Astrocyte (in vitro differentiated cells and primary cell): ENCODE measurements at regions not wholly inside any gene's neighbourhood (a gene's known extent, or its start where the extent isn't known, plus 50 kb on each side); places are given as distances from the start of the nearest gene placed in this dataset.

Experiments used
- DNase-seq: peaks from one replicate; pipeline ENCODE4 v3.0.0-alpha.2; 2010; ENCODE audit warnings: low read depth
- FAIRE-seq: peaks from 2 replicates; lab custom pipeline; 2011; peaks lifted over from hg19 to GRCh38; lab: Jason Lieb, UNC
- H2AFZ ChIP-seq: 2 replicates; pipeline ENCODE4 v1.6.0; 2012; ENCODE audit warnings: low read depth, low read length, inconsistent platforms
- H3K27ac ChIP-seq: 2 replicates; pipeline ENCODE4 v1.5.1; 2011; ENCODE audit warnings: low read depth, low read length, inconsistent platforms
- H3K27me3 ChIP-seq: 2 replicates; pipeline ENCODE4 v1.6.0; 2011; ENCODE audit warnings: low read length, inconsistent platforms; ENCODE audit not compliant: insufficient read depth
- H3K36me3 ChIP-seq: 2 replicates; pipeline ENCODE4 v1.5.1; 2011; ENCODE audit warnings: low read length, inconsistent platforms; ENCODE audit not compliant: insufficient read depth
- H3K4me1 ChIP-seq: 2 replicates; pipeline ENCODE4 v1.5.1; 2011; ENCODE audit warnings: low read length, inconsistent platforms; ENCODE audit not compliant: insufficient read depth
- H3K4me2 ChIP-seq: 2 replicates; pipeline ENCODE4 v1.6.0; 2012; ENCODE audit warnings: low read length, inconsistent platforms
- H3K4me3 ChIP-seq: 2 replicates; pipeline ENCODE4 v1.5.1; 2011; ENCODE audit warnings: low read depth, mild to moderate bottlenecking, low read length, inconsistent platforms; ENCODE audit not compliant: insufficient read depth
- H3K79me2 ChIP-seq: 2 replicates; pipeline ENCODE4 v1.6.0; 2012; ENCODE audit warnings: mild to moderate bottlenecking, low read length, inconsistent platforms; ENCODE audit not compliant: insufficient read depth
- H3K9ac ChIP-seq: 2 replicates; pipeline ENCODE4 v1.6.0; 2012; ENCODE audit warnings: mild to moderate bottlenecking, low read length, inconsistent platforms
- H3K9me3 ChIP-seq: 2 replicates; pipeline ENCODE4 v1.5.1; 2012; ENCODE audit warnings: low read depth, mild to moderate bottlenecking, low read length, inconsistent platforms; ENCODE audit not compliant: insufficient read depth
- H4K20me1 ChIP-seq: 2 replicates; pipeline ENCODE4 v1.6.0; 2012; ENCODE audit warnings: low read length, inconsistent platforms; ENCODE audit not compliant: insufficient read depth
- H3K27ac Mint-ChIP-seq: one replicate; pipeline ENCODE4 v1.8.0; 2021; ENCODE audit warnings: mild to moderate bottlenecking, mixed read lengths; ENCODE audit not compliant: unreplicated experiment
- H3K27me3 Mint-ChIP-seq: one replicate; pipeline ENCODE4 v1.8.0; 2021; ENCODE audit warnings: low read depth, mixed read lengths; ENCODE audit not compliant: unreplicated experiment
- H3K36me3 Mint-ChIP-seq: one replicate; pipeline ENCODE4 v1.8.0; 2021; ENCODE audit warnings: low read depth, mixed read lengths; ENCODE audit not compliant: unreplicated experiment
- H3K4me1 Mint-ChIP-seq: one replicate; pipeline ENCODE4 v1.8.0; 2021; ENCODE audit warnings: low read depth, mixed read lengths; ENCODE audit not compliant: unreplicated experiment
- H3K4me3 Mint-ChIP-seq: one replicate; pipeline ENCODE4 v1.8.0; 2021; ENCODE audit warnings: mild to moderate bottlenecking, moderate library complexity, mixed read lengths; ENCODE audit not compliant: unreplicated experiment
- H3K9me3 Mint-ChIP-seq: one replicate; pipeline ENCODE4 v1.8.0; 2021; ENCODE audit warnings: mild to moderate bottlenecking, mixed read lengths; ENCODE audit not compliant: unreplicated experiment
- EZH2 ChIP-seq: IDR thresholded peaks from 2 replicates; pipeline ENCODE4 v1.6.1; 2012; ENCODE audit warnings: mild to moderate bottlenecking, low read length, inconsistent platforms; ENCODE audit not compliant: insufficient read depth
- TF ChIP-seq, protein P1 (sequence below): IDR thresholded peaks from 2 replicates; pipeline ENCODE4 v1.5.1; 2011; ENCODE audit warnings: low read depth, mild to moderate bottlenecking, inconsistent platforms, low read length, moderate library complexity; ENCODE audit not compliant: insufficient read depth

DNA sequence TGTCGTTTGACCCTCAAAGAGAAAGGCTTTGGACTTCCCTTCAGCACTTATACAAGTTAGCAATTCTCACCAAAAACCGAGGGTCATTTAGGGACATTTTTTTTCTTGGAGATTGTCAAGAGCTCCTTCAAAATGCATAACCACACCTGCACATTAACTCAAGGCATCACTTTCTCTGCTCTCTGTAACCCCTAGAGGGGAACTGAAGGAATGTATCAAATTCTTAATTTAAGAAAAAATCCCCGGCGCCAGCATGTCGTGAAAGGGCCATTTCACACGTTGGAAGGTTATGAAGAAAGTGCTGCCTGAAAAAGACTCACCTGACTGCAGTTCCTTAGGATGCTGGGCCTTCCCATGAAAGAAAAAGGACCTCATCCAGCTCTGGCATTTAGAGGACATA is 131.6 kb upstream of the ZC3H12A start:
- no peaks in the 10 kb centered on the region for H3K4me1 Mint-ChIP-seq
- peaks cover 3% of the 10 kb centered on the region for H3K9me3 Mint-ChIP-seq
- Histone ChIP-seq H3K4me1 (no peaks in the 10 kb centered on the region), H4K20me1 (no peaks in the 10 kb centered on the region), H3K4me3 (no peak overlapping the region), H3K9me3 (no peaks in the 10 kb centered on the region), H3K27ac (no peak overlapping the region), H3K4me2 (no peak overlapping the region), H3K79me2 (no peaks in the 10 kb centered on the region), H3K36me3 (no peaks in the 10 kb centered on the region), H3K27me3 (no peaks in the 10 kb centered on the region), H2AFZ (no peak overlapping the region), H3K9ac (no peak overlapping the region)
- DNase-seq (no peak), FAIRE-seq (no peak)
- no peak overlapping the region for H3K27ac Mint-ChIP-seq
- no peak overlapping the region for H3K4me3 Mint-ChIP-seq
- TF ChIP-seq, protein P1, sequence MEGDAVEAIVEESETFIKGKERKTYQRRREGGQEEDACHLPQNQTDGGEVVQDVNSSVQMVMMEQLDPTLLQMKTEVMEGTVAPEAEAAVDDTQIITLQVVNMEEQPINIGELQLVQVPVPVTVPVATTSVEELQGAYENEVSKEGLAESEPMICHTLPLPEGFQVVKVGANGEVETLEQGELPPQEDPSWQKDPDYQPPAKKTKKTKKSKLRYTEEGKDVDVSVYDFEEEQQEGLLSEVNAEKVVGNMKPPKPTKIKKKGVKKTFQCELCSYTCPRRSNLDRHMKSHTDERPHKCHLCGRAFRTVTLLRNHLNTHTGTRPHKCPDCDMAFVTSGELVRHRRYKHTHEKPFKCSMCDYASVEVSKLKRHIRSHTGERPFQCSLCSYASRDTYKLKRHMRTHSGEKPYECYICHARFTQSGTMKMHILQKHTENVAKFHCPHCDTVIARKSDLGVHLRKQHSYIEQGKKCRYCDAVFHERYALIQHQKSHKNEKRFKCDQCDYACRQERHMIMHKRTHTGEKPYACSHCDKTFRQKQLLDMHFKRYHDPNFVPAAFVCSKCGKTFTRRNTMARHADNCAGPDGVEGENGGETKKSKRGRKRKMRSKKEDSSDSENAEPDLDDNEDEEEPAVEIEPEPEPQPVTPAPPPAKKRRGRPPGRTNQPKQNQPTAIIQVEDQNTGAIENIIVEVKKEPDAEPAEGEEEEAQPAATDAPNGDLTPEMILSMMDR = no peak
- no peak for TF ChIP-seq EZH2
- H3K36me3 Mint-ChIP-seq = no peaks in the 10 kb centered on the region
- H3K27me3 Mint-ChIP-seq = peaks cover 39% of the 10 kb centered on the region

GRCh38 chr1:37347104-37347649 is 127.2 kb upstream of the ZC3H12A start:
- Histone ChIP-seq H3K27ac (no peak overlapping the region), H4K20me1 (no peaks in the 10 kb centered on the region), H3K9ac (no peak overlapping the region), H3K36me3 (no peaks in the 10 kb centered on the region), H3K4me3 (no peak overlapping the region), H2AFZ (no peak overlapping the region), H3K4me2 (no peak overlapping the region), H3K4me1 (no peaks in the 10 kb centered on the region), H3K27me3 (no peaks in the 10 kb centered on the region), H3K9me3 (no peaks in the 10 kb centered on the region), H3K79me2 (no peaks in the 10 kb centered on the region)
- no peaks in the 10 kb centered on the region for H3K4me1 Mint-ChIP-seq
- H3K9me3 Mint-ChIP-seq = no peaks in the 10 kb centered on the region
- H3K27ac Mint-ChIP-seq = no peak overlapping the region
- FAIRE-seq (no peak), DNase-seq (no peak)
- peaks cover 34% of the 10 kb centered on the region for H3K27me3 Mint-ChIP-seq
- no peaks in the 10 kb centered on the region for H3K36me3 Mint-ChIP-seq
- no peak overlapping the region for H3K4me3 Mint-ChIP-seq
- TF ChIP-seq EZH2 = no peak
- TF ChIP-seq, protein P1 = no peak

- Histone ChIP-seq H2AFZ (no peak overlapping the region), H3K4me2 (no peak overlapping the region), H3K9me3 (no peaks in the 10 kb centered on the region), H4K20me1 (no peaks in the 10 kb centered on the region), H3K79me2 (no peaks in the 10 kb centered on the region), H3K36me3 (no peaks in the 10 kb centered on the region), H3K27me3 (no peaks in the 10 kb centered on the region), H3K4me3 (no peak overlapping the region), H3K4me1 (no peaks in the 10 kb centered on the region), H3K9ac (no peak overlapping the region), H3K27ac (no peak overlapping the region)
- H3K36me3 Mint-ChIP-seq = no peaks in the 10 kb centered on the region
- H3K9me3 Mint-ChIP-seq = peaks cover 3% of the 10 kb centered on the region
- no peaks in the 10 kb centered on the region for H3K4me1 Mint-ChIP-seq
- H3K4me3 Mint-ChIP-seq = no peak overlapping the region
- no peak overlapping the region for H3K27ac Mint-ChIP-seq
- TF ChIP-seq, protein P1 = no peak
- no peak for TF ChIP-seq EZH2
- H3K27me3 Mint-ChIP-seq = peaks cover 30% of the 10 kb centered on the region
- DNase-seq (no peak), FAIRE-seq (no peak)
These were observed 120.5 kb upstream of the ZC3H12A start for GRCh38 chr1:37353871-37354270.
